ENCODE measurements at regions not wholly inside any gene's neighbourhood (a gene's known extent, or its start where the extent isn't known, plus 50 kb on each side); places are given as distances from the start of the nearest gene placed in this dataset.

DNA sequence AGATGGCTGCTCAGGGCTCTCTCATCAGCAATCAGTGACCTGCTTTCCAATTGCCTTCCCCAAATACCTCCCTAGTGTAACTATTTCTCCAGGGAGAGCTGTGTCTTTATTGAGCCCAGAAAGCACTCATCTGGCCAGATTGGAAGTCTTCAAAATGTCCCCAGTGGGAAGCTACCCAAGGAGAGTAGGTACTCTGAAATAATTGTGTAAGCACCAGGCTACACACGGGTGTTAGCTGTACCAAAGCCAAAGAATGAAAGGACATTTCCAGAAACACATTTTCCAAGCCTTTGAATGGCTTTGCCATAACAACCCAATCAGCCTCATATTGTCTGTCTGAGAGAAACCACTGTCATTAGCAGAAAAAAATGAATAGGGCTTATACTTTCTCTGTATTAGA is 318.8 kb downstream of the FAM170A start:
- no peak for DNase-seq (ENCODE audit: low spot score)

DNA sequence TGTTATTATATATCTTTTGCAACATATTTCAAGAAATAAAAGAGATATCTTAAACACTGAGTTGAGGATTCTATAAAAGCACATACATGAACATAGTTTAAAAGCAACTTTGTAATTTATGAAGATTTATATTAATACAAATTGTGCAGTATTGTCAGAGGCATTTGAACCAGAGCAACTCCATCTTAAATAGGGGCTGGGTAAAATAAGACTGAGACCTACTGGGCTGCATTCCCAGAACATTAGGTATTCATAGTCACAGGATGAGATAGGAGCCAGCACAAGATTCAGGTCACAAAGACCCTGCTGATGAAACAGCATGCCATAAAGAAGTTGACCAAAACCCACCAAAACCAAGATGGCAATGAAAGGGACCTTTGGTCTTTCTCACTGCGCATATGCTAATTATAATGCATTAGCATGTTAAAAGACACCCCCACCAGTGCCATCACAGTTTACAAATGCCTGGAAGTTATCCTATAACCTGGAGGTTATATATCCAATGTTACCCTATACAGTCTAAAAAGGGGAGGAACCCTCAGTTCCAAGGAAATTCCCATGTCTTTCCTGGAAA is 320.2 kb downstream of the FAM170A start:
- H3K27me3 ChIP-seq (ENCODE audit: control insufficient read depth in 3 of 3, insufficient read depth in 3 of 3, low read depth in 1 of 3, low read length in 3 of 3): no peaks in the 10 kb centered on the region
- no CpG with 5 or more reads among the region's 1 CpG for WGBS, 2 donors (ENCODE audit: extremely low coverage in 2 of 2, insufficient read length in 2 of 2, insufficient replicate concordance in 1 of 2)
- no peaks in the 10 kb centered on the region for H3K4me1 ChIP-seq (ENCODE audit: control insufficient read depth in 2 of 2, insufficient read depth in 1 of 2, low read depth in 1 of 2, low read length in 2 of 2)
- no peak overlapping the region for H2AK5ac ChIP-seq (ENCODE audit: low read depth, low read length)
- no peak overlapping the region for H4K91ac ChIP-seq (ENCODE audit: low read depth, low read length, poor library complexity)
- H3K23ac ChIP-seq (ENCODE audit: low read depth, low read length, poor library complexity): no peak overlapping the region
- H3K4me2 ChIP-seq (ENCODE audit: insufficient read depth, low read length, poor library complexity, severe bottlenecking): no peak overlapping the region
- no peak overlapping the region for H4K8ac ChIP-seq (ENCODE audit: low read depth, low read length)
- no peak for DNase-seq (ENCODE audit: low spot score)
- no peak overlapping the region for H2BK120ac ChIP-seq (ENCODE audit: low read depth, low read length)
- no peak overlapping the region for H2AFZ ChIP-seq (ENCODE audit: low read length)
- no peak overlapping the region for H2BK15ac ChIP-seq (ENCODE audit: low read length)
- no peak overlapping the region for H2BK5ac ChIP-seq (ENCODE audit: low read length)
- no peak overlapping the region for H3K27ac ChIP-seq (replicated peaks; ENCODE audit: low read length)
- H3K14ac ChIP-seq (ENCODE audit: low read length): no peak overlapping the region
- no peak overlapping the region for H3K4ac ChIP-seq (ENCODE audit: low read length)
- H3K36me3 ChIP-seq (replicated peaks in 1 of 2; ENCODE audit: control insufficient read depth in 2 of 2, insufficient read depth in 2 of 2, low read length in 2 of 2): no peaks in the 10 kb centered on the region
- no peak overlapping the region for H3K4me3 ChIP-seq (ENCODE audit: low read length in 2 of 2)
- H3K9me3 ChIP-seq (replicated peaks in 1 of 2; ENCODE audit: control insufficient read depth in 2 of 2, insufficient read depth in 1 of 2, low read depth in 1 of 2, low read length in 2 of 2): no peaks in the 10 kb centered on the region
- no peak overlapping the region for H3K9ac ChIP-seq (ENCODE audit: low read depth, low read length, poor library complexity)
- no peak overlapping the region for H3K18ac ChIP-seq (ENCODE audit: low read length)
- H2BK12ac ChIP-seq (ENCODE audit: low read length): no peak overlapping the region
- H3K79me1 ChIP-seq (ENCODE audit: low read depth, low read length): no peaks in the 10 kb centered on the region

More for the DNA sequence above, 318.8 kb downstream of the FAM170A start:
- no peak overlapping the region for H2AFZ ChIP-seq (ENCODE audit: low read length)
- H3K36me3 ChIP-seq (replicated peaks in 1 of 2; ENCODE audit: control insufficient read depth in 2 of 2, insufficient read depth in 2 of 2, low read length in 2 of 2): no peaks in the 10 kb centered on the region
- no peak overlapping the region for H3K4me2 ChIP-seq (ENCODE audit: insufficient read depth, low read length, poor library complexity, severe bottlenecking)
- no peak overlapping the region for H3K14ac ChIP-seq (ENCODE audit: low read length)
- H2BK12ac ChIP-seq (ENCODE audit: low read length): no peak overlapping the region
- H3K9ac ChIP-seq (ENCODE audit: low read depth, low read length, poor library complexity): no peak overlapping the region
- no peak overlapping the region for H2BK5ac ChIP-seq (ENCODE audit: low read length)
- no peak overlapping the region for H4K91ac ChIP-seq (ENCODE audit: low read depth, low read length, poor library complexity)
- H2BK15ac ChIP-seq (ENCODE audit: low read length): no peak overlapping the region
- H3K4ac ChIP-seq (ENCODE audit: low read length): no peak overlapping the region
- no peaks in the 10 kb centered on the region for H3K27me3 ChIP-seq (ENCODE audit: control insufficient read depth in 3 of 3, insufficient read depth in 3 of 3, low read depth in 1 of 3, low read length in 3 of 3)
- no CpG with 5 or more reads among the region's 1 CpG for WGBS, 2 donors (ENCODE audit: extremely low coverage in 2 of 2, insufficient read length in 2 of 2, insufficient replicate concordance in 1 of 2)
- no peak overlapping the region for H3K18ac ChIP-seq (ENCODE audit: low read length)
- H3K27ac ChIP-seq (replicated peaks; ENCODE audit: low read length): no peak overlapping the region
- no peak overlapping the region for H2BK120ac ChIP-seq (ENCODE audit: low read depth, low read length)
- no peak overlapping the region for H3K4me3 ChIP-seq (ENCODE audit: low read length in 2 of 2)
- H3K23ac ChIP-seq (ENCODE audit: low read depth, low read length, poor library complexity): no peak overlapping the region
- H4K8ac ChIP-seq (ENCODE audit: low read depth, low read length): no peak overlapping the region
- no peaks in the 10 kb centered on the region for H3K9me3 ChIP-seq (replicated peaks in 1 of 2; ENCODE audit: control insufficient read depth in 2 of 2, insufficient read depth in 1 of 2, low read depth in 1 of 2, low read length in 2 of 2)
- no peak overlapping the region for H2AK5ac ChIP-seq (ENCODE audit: low read depth, low read length)
- H3K79me1 ChIP-seq (ENCODE audit: low read depth, low read length): no peaks in the 10 kb centered on the region
- no peaks in the 10 kb centered on the region for H3K4me1 ChIP-seq (ENCODE audit: control insufficient read depth in 2 of 2, insufficient read depth in 1 of 2, low read depth in 1 of 2, low read length in 2 of 2)

DNA sequence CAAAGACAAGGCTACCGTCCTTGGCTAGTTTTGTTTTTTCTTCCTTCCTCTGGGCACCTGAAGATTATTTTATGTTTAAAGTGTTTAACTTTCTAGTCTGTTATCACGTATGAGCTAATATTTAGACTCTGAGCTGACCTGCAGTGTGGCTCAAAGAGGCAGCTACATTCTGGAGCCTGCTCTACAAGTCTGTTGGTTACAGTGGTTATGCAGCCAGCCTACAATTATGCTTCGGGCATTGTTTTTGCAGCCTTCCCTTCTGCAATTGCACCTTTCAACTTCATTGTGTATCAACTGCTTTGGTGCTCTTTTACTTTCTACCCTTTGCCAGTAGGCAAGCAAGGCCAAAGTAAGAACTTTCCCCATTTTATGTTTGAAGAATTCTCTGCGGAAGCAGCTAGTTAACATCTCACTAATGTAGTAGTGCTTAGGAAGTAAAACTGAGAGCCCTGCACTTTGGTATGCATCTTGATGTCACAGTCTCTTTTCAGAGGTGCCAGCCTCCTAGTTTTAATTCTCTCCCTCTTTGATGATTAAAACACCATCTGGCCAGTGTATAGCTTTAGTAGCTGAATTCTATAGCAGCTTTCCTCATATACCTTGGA is 322.1 kb downstream of the FAM170A start:
- Histone ChIP-seq H3K27me3 (ENCODE audit: control insufficient read depth in 3 of 3, insufficient read depth in 3 of 3, low read depth in 1 of 3, low read length in 3 of 3) (no peaks in the 10 kb centered on the region), H3K9ac (ENCODE audit: low read depth, low read length, poor library complexity) (no peak overlapping the region), H3K9me3 (replicated peaks in 1 of 2; ENCODE audit: control insufficient read depth in 2 of 2, insufficient read depth in 1 of 2, low read depth in 1 of 2, low read length in 2 of 2) (peaks cover 0 to 3% of the 10 kb centered on the region in 2 donors), H3K23ac (ENCODE audit: low read depth, low read length, poor library complexity) (no peak overlapping the region), H3K4me1 (ENCODE audit: control insufficient read depth in 2 of 2, insufficient read depth in 1 of 2, low read depth in 1 of 2, low read length in 2 of 2) (no peaks in the 10 kb centered on the region), H3K4me2 (ENCODE audit: insufficient read depth, low read length, poor library complexity, severe bottlenecking) (no peak overlapping the region), H4K8ac (ENCODE audit: low read depth, low read length) (no peak overlapping the region), H2AK5ac (ENCODE audit: low read depth, low read length) (no peak overlapping the region), H2BK12ac (ENCODE audit: low read length) (no peak overlapping the region), H3K4me3 (ENCODE audit: low read length in 2 of 2) (no peak overlapping the region), H3K14ac (ENCODE audit: low read length) (no peak overlapping the region), H3K36me3 (replicated peaks in 1 of 2; ENCODE audit: control insufficient read depth in 2 of 2, insufficient read depth in 2 of 2, low read length in 2 of 2) (no peaks in the 10 kb centered on the region), H2AFZ (ENCODE audit: low read length) (no peak overlapping the region), H4K91ac (ENCODE audit: low read depth, low read length, poor library complexity) (no peak overlapping the region), H3K4ac (ENCODE audit: low read length) (no peak overlapping the region), H2BK15ac (ENCODE audit: low read length) (no peak overlapping the region), H3K18ac (ENCODE audit: low read length) (no peak overlapping the region), H3K79me1 (ENCODE audit: low read depth, low read length) (no peaks in the 10 kb centered on the region), H3K27ac (replicated peaks; ENCODE audit: low read length) (no peak overlapping the region), H2BK5ac (ENCODE audit: low read length) (no peak overlapping the region), H2BK120ac (ENCODE audit: low read depth, low read length) (no peak overlapping the region)
- no peak for DNase-seq (ENCODE audit: low spot score)
- no CpG with 5 or more reads among the region's 4 CpGs for WGBS, 2 donors (ENCODE audit: extremely low coverage in 2 of 2, insufficient read length in 2 of 2, insufficient replicate concordance in 1 of 2)

DNA sequence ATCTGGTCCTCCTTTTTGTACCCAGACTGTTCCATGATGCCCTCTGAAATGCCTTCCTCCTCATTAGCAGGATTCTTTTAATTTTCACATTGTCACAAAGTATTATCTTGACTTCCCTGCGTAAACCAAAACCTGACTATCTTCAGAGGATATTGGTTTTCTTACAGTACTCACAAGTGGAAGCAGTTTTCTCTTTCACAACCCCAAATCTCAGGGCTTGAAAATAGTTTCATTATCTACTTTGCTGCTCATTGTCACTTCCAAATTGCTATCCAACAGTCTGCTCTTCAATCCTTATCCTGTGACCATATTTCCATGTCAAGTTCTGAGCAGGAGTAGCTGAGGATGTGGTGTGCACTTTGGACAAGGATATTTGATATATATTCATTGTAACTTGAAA is 324.1 kb downstream of the FAM170A start:
- Histone ChIP-seq H3K27ac (replicated peaks; ENCODE audit: low read length) (no peak overlapping the region), H2AK5ac (ENCODE audit: low read depth, low read length) (no peak overlapping the region), H3K14ac (ENCODE audit: low read length) (no peak overlapping the region), H4K8ac (ENCODE audit: low read depth, low read length) (no peak overlapping the region), H3K23ac (ENCODE audit: low read depth, low read length, poor library complexity) (no peak overlapping the region), H2BK15ac (ENCODE audit: low read length) (no peak overlapping the region), H3K79me1 (ENCODE audit: low read depth, low read length) (no peaks in the 10 kb centered on the region), H3K4me2 (ENCODE audit: insufficient read depth, low read length, poor library complexity, severe bottlenecking) (no peak overlapping the region), H2BK12ac (ENCODE audit: low read length) (no peak overlapping the region), H4K91ac (ENCODE audit: low read depth, low read length, poor library complexity) (no peak overlapping the region), H2BK120ac (ENCODE audit: low read depth, low read length) (no peak overlapping the region), H3K9ac (ENCODE audit: low read depth, low read length, poor library complexity) (no peak overlapping the region), H3K4ac (ENCODE audit: low read length) (no peak overlapping the region), H2BK5ac (ENCODE audit: low read length) (no peak overlapping the region), H3K4me3 (ENCODE audit: low read length in 2 of 2) (no peak overlapping the region), H3K4me1 (ENCODE audit: control insufficient read depth in 2 of 2, insufficient read depth in 1 of 2, low read depth in 1 of 2, low read length in 2 of 2) (no peaks in the 10 kb centered on the region), H3K36me3 (replicated peaks in 1 of 2; ENCODE audit: control insufficient read depth in 2 of 2, insufficient read depth in 2 of 2, low read length in 2 of 2) (no peaks in the 10 kb centered on the region), H3K18ac (ENCODE audit: low read length) (no peak overlapping the region), H3K27me3 (ENCODE audit: control insufficient read depth in 3 of 3, insufficient read depth in 3 of 3, low read depth in 1 of 3, low read length in 3 of 3) (no peaks in the 10 kb centered on the region), H3K9me3 (replicated peaks in 1 of 2; ENCODE audit: control insufficient read depth in 2 of 2, insufficient read depth in 1 of 2, low read depth in 1 of 2, low read length in 2 of 2) (peaks cover 0 to 3% of the 10 kb centered on the region in 2 donors), H2AFZ (ENCODE audit: low read length) (no peak overlapping the region)
- no CpG with 5 or more reads among the region's 1 CpG for WGBS, 2 donors (ENCODE audit: extremely low coverage in 2 of 2, insufficient read length in 2 of 2, insufficient replicate concordance in 1 of 2)
- DNase-seq (ENCODE audit: low spot score): no peak

All from neuronal stem cell (in vitro differentiated cells).